Lower leg skin (tissue), 3 donors: ENCODE measurements at regions not wholly inside any gene's neighbourhood (a gene's known extent, or its start where the extent isn't known, plus 50 kb on each side); places are given as distances from the start of the nearest gene placed in this dataset.

Source experiments
- CTCF ChIP-seq, 3 donors: fragments of 450-650 bp; IDR thresholded peaks; one replicate each; pipeline ENCODE4 v1.5.1; 2016; ENCODE audit warnings: antibody characterized with exemption in 3 of 3, mild to moderate bottlenecking in 3 of 3, moderate library complexity in 2 of 3
- POLR2A ChIP-seq, 2 donors: fragments of 450-650 bp; IDR thresholded peaks; one replicate each; pipeline ENCODE4 v1.6.1; 2016 to 2017; ENCODE audit warnings: antibody characterized with exemption in 2 of 2, mild to moderate bottlenecking in 1 of 2, moderate library complexity in 1 of 2

GRCh38 chr20:53793783-53794383 is 200.2 kb upstream of the ZNF217 start:
- no peak for TF ChIP-seq POLR2A (IDR thresholded peaks at IDR 0.05)
- TF ChIP-seq CTCF (IDR thresholded peaks at IDR 0.05), result no peak
